Osteocyte (in vitro differentiated cells): ENCODE measurements at regions not wholly inside any gene's neighbourhood (a gene's known extent, or its start where the extent isn't known, plus 50 kb on each side); places are given as distances from the start of the nearest gene placed in this dataset.

ENCODE experiments used
- DNase-seq: peaks from one replicate; pipeline ENCODE4 v3.0.0; 2021; ENCODE audit warnings: mixed read lengths; ENCODE audit not compliant: unreplicated experiment; ENCODE audit errors: extremely low spot score
- H3K27ac Mint-ChIP-seq: one replicate; pipeline ENCODE4 v1.8.0; 2021; ENCODE audit warnings: mild to moderate bottlenecking, mixed read lengths; ENCODE audit not compliant: unreplicated experiment
- H3K27me3 Mint-ChIP-seq: one replicate; pipeline ENCODE4 v1.8.0; 2021; ENCODE audit warnings: mixed read lengths; ENCODE audit not compliant: unreplicated experiment
- H3K36me3 Mint-ChIP-seq: one replicate; pipeline ENCODE4 v1.8.0; 2021; ENCODE audit warnings: mixed read lengths; ENCODE audit not compliant: unreplicated experiment
- H3K4me1 Mint-ChIP-seq: one replicate; pipeline ENCODE4 v1.8.0; 2021; ENCODE audit warnings: mixed read lengths; ENCODE audit not compliant: unreplicated experiment
- H3K4me3 Mint-ChIP-seq: one replicate; pipeline ENCODE4 v1.8.0; 2021; ENCODE audit warnings: mild to moderate bottlenecking, moderate library complexity, mixed read lengths; ENCODE audit not compliant: unreplicated experiment
- H3K9me3 Mint-ChIP-seq: one replicate; pipeline ENCODE4 v1.8.0; 2021; ENCODE audit warnings: mixed read lengths; ENCODE audit not compliant: unreplicated experiment
- CTCF ChIP-seq: fragments of 200-600 bp; sonication (generic); IDR thresholded peaks from 2 replicates; pipeline ENCODE4 v1.5.0; 2021; ENCODE audit warnings: antibody characterized with exemption, mild to moderate bottlenecking, moderate library complexity

GRCh38 chr1:60672449-60672848 is 409.9 kb upstream of the NFIA start:
- Mint-ChIP-seq H3K27ac (no peak overlapping the region), H3K36me3 (no peaks in the 10 kb centered on the region), H3K27me3 (peaks cover 8% of the 10 kb centered on the region), H3K9me3 (no peaks in the 10 kb centered on the region), H3K4me3 (no peak overlapping the region), H3K4me1 (no peaks in the 10 kb centered on the region)
- DNase-seq = no peak
- no peak for TF ChIP-seq CTCF

DNA sequence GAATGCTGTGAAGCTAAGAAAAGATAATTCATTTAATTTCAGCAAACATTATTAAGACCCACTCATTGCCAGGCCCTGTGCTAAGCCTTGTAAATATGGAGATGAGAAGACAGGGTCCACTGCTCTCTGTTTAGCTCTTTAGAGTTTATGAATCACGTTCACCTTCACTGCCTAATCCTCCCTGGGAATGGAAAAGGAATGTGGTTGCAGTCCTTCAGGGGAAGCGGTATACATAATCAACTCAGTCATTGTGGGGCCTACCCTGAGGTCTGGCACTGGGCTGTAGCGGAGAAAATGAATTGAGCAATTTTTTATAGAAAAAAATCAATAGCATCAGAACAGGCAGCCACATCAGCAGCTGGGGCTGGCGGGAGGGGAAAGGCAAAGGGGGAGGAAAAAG is 412.1 kb upstream of the NFIA start:
- H3K4me3 Mint-ChIP-seq = no peak overlapping the region
- H3K9me3 Mint-ChIP-seq = no peaks in the 10 kb centered on the region
- no peaks in the 10 kb centered on the region for H3K36me3 Mint-ChIP-seq
- TF ChIP-seq CTCF = no peak
- H3K27me3 Mint-ChIP-seq = peaks cover 8% of the 10 kb centered on the region
- peaks cover 5% of the 10 kb centered on the region for H3K4me1 Mint-ChIP-seq
- no peak overlapping the region for H3K27ac Mint-ChIP-seq
- no peak for DNase-seq

DNA sequence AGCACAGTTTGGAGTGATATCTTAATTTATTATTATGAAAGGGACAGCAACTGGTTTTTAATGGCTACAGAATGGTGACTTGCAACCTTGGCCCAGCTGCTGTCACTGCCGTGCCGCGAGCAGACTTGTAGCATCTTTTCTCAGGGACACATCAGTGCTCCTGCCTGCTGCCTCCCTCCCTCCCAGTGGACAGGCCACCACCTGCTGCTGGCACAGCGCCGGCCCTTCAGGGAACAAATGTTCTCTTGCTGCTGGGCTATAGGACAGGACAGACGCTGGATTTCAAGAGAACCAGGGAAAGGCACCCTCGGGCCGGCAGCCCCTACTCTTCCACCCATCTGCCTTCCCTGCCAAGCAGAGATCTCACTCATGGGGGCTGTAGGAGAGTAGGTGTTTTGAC is 413.8 kb upstream of the NFIA start:
- peaks cover 3% of the 10 kb centered on the region for H3K27me3 Mint-ChIP-seq
- H3K36me3 Mint-ChIP-seq = no peaks in the 10 kb centered on the region
- H3K9me3 Mint-ChIP-seq = no peaks in the 10 kb centered on the region
- H3K27ac Mint-ChIP-seq = no peak overlapping the region
- no peak overlapping the region for H3K4me3 Mint-ChIP-seq
- no peak for DNase-seq
- peaks cover 5% of the 10 kb centered on the region for H3K4me1 Mint-ChIP-seq
- TF ChIP-seq CTCF = no peak

DNA sequence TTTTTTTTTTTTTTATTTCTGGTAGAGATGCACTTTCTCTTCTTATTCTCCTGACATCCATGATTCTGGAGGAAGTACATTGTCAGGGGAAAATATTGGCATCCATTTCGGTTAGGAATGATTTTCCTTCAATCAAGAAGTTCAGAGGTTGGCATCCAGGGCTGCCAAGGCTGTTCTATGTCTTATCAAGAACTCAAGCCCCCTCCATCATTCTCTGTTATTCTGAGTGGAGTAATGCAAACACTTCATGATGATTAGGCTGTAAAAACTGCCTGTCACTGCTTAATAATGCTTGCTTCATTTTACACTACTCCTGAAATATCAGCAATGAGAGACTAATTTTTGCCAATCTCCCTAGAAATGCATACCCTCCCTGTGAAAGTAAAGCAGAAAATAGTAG is 417.1 kb upstream of the NFIA start:
- no peak for TF ChIP-seq CTCF
- Mint-ChIP-seq H3K9me3 (no peaks in the 10 kb centered on the region), H3K4me3 (no peak overlapping the region), H3K27ac (no peak overlapping the region), H3K36me3 (no peaks in the 10 kb centered on the region), H3K4me1 (peaks cover 5% of the 10 kb centered on the region), H3K27me3 (no peaks in the 10 kb centered on the region)
- DNase-seq = no peak

DNA sequence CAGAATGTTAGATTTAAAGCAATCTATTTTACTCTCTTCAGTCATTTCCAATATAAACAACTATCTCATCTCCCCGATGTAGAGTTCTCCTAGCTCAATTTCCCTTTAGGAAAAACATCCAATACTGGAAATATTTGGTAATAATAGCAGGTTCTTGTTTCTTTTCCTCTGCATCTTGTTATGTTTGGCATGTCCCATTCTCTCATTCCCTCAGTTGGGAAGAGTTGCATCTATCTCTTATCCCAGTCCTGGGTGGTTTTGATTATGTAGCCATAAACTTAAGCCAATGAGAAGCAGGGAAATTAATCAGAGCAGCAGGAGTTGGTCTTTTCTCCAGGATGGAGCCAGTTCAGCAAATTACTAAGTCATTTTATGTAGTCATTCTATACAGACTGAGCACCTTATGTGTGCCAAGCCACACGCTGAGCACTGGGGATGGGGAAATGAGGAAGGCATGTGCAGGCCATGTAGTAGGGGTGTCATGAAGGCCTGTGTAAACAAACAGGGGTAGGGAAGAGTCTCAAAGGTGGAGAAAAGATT is 418.2 kb upstream of the NFIA start:
- Mint-ChIP-seq H3K27me3 (no peaks in the 10 kb centered on the region), H3K4me1 (peaks cover 5% of the 10 kb centered on the region), H3K27ac (no peak overlapping the region), H3K9me3 (no peaks in the 10 kb centered on the region), H3K4me3 (no peak overlapping the region), H3K36me3 (no peaks in the 10 kb centered on the region)
- no peak for TF ChIP-seq CTCF
- DNase-seq = no peak
